GM21390 (cell line): ENCODE measurements at regions not wholly inside any gene's neighbourhood (a gene's known extent, or its start where the extent isn't known, plus 50 kb on each side); places are given as distances from the start of the nearest gene placed in this dataset.
"Not testable (repeated sequence)": the region's sequence is repeated elsewhere in the genome, so short reads cannot be mapped to it uniquely, and the experiment has no call there.

Source experiments
- ATAC-seq: cut with Tn5 transposase; IDR thresholded peaks from one replicate; pipeline ENCODE4 v1.9.1; 2021; ENCODE audit not compliant: unreplicated experiment

GRCh38 chr13:26482451-26483197 lies 74.9 kb upstream of the WASF3 start:
- ATAC-seq: peak; percentile 72

GRCh38 chr13:26483546-26483945 lies 73.9 kb upstream of the WASF3 start:
- no peak for ATAC-seq

- ATAC-seq: no peak
These were observed 73.3 kb upstream of the WASF3 start for GRCh38 chr13:26484196-26484595.

GRCh38 chr13:26485288-26485687 lies 72.2 kb upstream of the WASF3 start:
- no peak for ATAC-seq

- ATAC-seq: no peak
These were observed 71.7 kb upstream of the WASF3 start for GRCh38 chr13:26485786-26486185.

GRCh38 chr13:26486550-26486949 lies 70.9 kb upstream of the WASF3 start:
- no peak for ATAC-seq

GRCh38 chr13:26487781-26488180 lies 69.7 kb upstream of the WASF3 start:
- no peak for ATAC-seq

GRCh38 chr13:26488236-26489003 lies 69.1 kb upstream of the WASF3 start:
- ATAC-seq: no peak

- not testable (repeated sequence) for ATAC-seq
These were observed 65.2 kb upstream of the WASF3 start for GRCh38 chr13:26492301-26492700.

- ATAC-seq: no peak
These were observed 62.8 kb upstream of the WASF3 start for GRCh38 chr13:26494571-26495195.

GRCh38 chr13:26495750-26496149 lies 61.7 kb upstream of the WASF3 start:
- ATAC-seq: no peak

GRCh38 chr13:26497968-26498511 lies 59.4 kb upstream of the WASF3 start:
- ATAC-seq: no peak

GRCh38 chr13:26498656-26499601 lies 58.6 kb upstream of the WASF3 start:
- no peak for ATAC-seq

GRCh38 chr13:26500618-26501320 lies 56.7 kb upstream of the WASF3 start:
- no peak for ATAC-seq

- no peak for ATAC-seq
These were observed 55.8 kb upstream of the WASF3 start for GRCh38 chr13:26501641-26502040.

GRCh38 chr13:26502826-26503225 lies 54.7 kb upstream of the WASF3 start:
- ATAC-seq: no peak

- no peak for ATAC-seq
These were observed 53.5 kb upstream of the WASF3 start for GRCh38 chr13:26503826-26504594.
